Left colon (tissue), 2 donors: ENCODE measurements at regions not wholly inside any gene's neighbourhood (a gene's known extent, or its start where the extent isn't known, plus 50 kb on each side); places are given as distances from the start of the nearest gene placed in this dataset.
A peak's percentile ranks its signal among the peaks of the same experiment; 100 is the strongest.
"Not testable (repeated sequence)": the region's sequence is repeated elsewhere in the genome, so short reads cannot be mapped to it uniquely, and the experiment has no call there.

Experiments
- ATAC-seq: fragments of 200-7000 bp; cut with Tn5 transposase; one replicate; pipeline ENCODE4 v1.9.1; 2020; ENCODE audit warnings: mild to moderate bottlenecking, moderate library complexity
- DNase-seq, 2 donors: peaks; one replicate each; pipeline ENCODE4 v3.0.0-alpha.2; 2020
- intact Hi-C, 2 donors: fragments of 100-400 bp; cut with DNase I in 1 of 2; cut with micrococcal nuclease in 1 of 2; formaldehyde crosslinking; loops; one replicate each; pipeline versions ENCODE4 v1.11.2 to v1.14.0; 2022; cut with DNase I, micrococcal nuclease
- donor health status: DM: no; HTN: no; CAD: no.
- donor health status: DM: yes; HTN: yes; CAD: no.

GRCh38 chr12:47333271-47333858, 253.6 kb upstream of the AMIGO2 start:
- intact Hi-C loops, result not testable (repeated sequence)

DNA sequence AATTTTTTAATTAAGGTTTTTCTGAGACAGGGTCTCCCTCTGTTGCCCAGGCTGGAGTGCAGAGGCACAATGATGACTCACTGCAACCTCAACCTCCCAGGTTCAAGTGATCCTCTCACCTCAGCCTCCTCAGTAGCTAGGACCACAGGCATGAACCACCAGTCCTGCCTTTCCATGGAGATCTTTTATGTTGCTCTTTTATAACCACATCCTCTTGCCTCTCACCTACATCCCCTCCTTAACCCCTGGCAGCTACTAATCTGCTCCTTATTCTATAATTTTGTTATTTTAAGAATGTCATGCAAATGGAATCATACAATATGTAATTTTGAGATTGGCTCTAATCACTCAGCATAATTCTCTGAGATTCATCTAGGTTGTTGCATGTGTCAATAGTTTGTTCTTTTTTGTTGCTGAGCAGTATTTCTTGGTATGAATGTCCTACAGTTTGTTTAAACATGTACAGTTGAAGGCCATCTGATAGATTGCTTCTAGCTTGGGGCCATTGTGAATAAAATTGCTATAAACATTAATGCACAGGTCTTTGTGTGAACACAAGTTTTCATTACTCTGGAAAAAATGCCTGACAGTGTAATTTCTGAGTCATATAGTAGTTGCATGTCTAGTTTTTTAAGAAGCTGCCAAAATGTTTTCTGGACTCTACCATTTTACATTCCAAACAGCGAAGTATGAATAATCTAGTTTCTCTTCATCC, 249.2 kb upstream of the AMIGO2 start:
- intact Hi-C loops, result no loop called here
- DNase-seq (no peak), ATAC-seq (no peak)

More at GRCh38 chr12:47333271-47333858, 253.6 kb upstream of the AMIGO2 start:
- not testable (repeated sequence) for DNase-seq, ATAC-seq

- DNase-seq (no peak), ATAC-seq (no peak)
- intact Hi-C loops, result no loop called here
Measured at GRCh38 chr12:47326190-47326589, 246.4 kb upstream of the AMIGO2 start.

- intact Hi-C loops, result no loop called here
- DNase-seq, result no peak
- no peak for ATAC-seq
Measured at GRCh38 chr12:47323802-47324201, 244.0 kb upstream of the AMIGO2 start.

GRCh38 chr12:47321436-47321835, 241.7 kb upstream of the AMIGO2 start:
- DNase-seq (no peak), ATAC-seq (no peak)
- intact Hi-C loops, result no loop called here

DNA sequence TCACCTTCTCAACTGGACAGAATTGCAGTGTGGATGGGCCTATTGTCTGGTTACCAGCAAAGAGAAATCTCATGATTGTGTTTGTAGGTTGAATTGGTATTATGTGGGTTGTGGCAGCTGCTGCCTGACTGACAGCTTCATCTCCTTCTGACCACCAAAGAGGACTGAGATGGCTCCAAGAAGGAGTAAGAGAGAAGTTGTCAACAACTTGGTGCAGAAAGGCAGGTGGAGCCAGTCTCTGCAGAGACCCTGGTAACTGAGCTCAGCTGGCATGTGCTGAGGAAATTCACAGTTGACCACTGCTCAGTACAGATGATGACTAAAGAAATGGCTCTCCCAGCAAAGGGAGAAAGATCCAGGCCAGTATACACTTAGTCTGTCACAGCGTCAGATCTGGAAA, 240.0 kb upstream of the AMIGO2 start:
- intact Hi-C loops, result no loop called here
- ATAC-seq (no peak), DNase-seq (no peak)

GRCh38 chr12:47318963-47319362, 239.2 kb upstream of the AMIGO2 start:
- DNase-seq, result no peak
- intact Hi-C loops, result no loop called here
- no peak for ATAC-seq

- no peak for DNase-seq
Measured at GRCh38 chr12:47317175-47317915, 237.6 kb upstream of the AMIGO2 start.

DNA sequence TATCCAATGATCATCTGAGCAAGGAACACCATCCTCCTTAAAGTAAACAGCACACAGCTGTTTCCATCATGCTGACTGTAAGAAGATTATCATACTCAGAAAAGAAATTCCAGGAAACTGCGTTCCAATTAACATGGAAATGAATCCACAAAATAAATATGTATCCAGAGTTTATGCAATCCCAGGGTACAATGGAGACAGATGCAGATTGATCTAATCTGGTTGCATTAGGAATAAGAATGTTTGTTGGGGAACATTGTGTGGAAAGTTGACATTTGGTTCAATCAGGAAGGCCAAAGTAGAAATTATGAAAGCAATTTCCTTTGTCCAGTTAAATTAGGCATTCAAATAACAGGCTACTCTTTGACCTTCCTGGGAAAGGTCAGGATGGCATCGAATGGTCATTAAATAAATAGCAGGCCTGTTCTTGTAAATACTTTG, 236.9 kb upstream of the AMIGO2 start:
- intact Hi-C loops, result no loop called here
- DNase-seq, result no peak
- no peak for ATAC-seq

More at GRCh38 chr12:47317175-47317915, 237.6 kb upstream of the AMIGO2 start:
- ATAC-seq, result no peak
- intact Hi-C loops, result no loop called here

- ATAC-seq, result no peak
- intact Hi-C loops, result no loop called here
- DNase-seq, result no peak
Measured at GRCh38 chr12:47314996-47315395, 235.2 kb upstream of the AMIGO2 start.

DNA sequence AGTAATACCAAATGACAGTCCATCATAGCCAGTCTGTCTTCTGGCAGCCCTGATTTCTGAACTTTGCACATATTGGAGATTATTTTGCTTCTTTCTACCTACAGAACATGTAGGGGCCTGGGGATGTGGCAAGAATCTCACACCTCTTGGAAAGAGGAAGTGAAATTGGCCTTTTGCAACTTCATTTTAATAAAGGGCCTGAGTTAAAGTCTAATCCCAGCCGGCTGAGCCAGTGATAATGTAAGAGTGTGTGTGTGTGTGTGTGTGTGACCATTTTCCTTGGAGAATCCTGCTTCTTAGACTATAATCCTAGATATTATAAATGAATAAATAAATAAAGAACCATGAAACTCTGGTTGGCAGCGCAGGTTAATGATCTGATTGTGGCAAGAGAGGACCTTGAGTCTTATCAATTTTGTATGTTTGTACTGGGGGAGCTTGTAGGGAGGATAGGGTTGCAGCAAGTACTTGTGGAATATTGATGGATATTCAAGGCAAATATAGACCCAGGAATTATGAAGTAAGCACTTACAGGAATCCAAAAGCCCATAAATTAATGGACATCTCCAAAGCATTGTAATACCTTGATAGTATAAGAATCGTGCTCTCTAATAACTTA, 233.2 kb upstream of the AMIGO2 start:
- intact Hi-C loops, result no loop called here
- DNase-seq (no peak), ATAC-seq (no peak)

- ATAC-seq (no peak), DNase-seq (no peak)
- intact Hi-C loops, result no loop called here
Measured at GRCh38 chr12:47312147-47312546, 232.4 kb upstream of the AMIGO2 start.

GRCh38 chr12:47311568-47311967, 231.8 kb upstream of the AMIGO2 start:
- ATAC-seq, result no peak
- intact Hi-C loops, result no loop called here
- no peak for DNase-seq

GRCh38 chr12:47311010-47311409, 231.3 kb upstream of the AMIGO2 start:
- ATAC-seq (no peak), DNase-seq (no peak)
- intact Hi-C loops, result no loop called here

DNA sequence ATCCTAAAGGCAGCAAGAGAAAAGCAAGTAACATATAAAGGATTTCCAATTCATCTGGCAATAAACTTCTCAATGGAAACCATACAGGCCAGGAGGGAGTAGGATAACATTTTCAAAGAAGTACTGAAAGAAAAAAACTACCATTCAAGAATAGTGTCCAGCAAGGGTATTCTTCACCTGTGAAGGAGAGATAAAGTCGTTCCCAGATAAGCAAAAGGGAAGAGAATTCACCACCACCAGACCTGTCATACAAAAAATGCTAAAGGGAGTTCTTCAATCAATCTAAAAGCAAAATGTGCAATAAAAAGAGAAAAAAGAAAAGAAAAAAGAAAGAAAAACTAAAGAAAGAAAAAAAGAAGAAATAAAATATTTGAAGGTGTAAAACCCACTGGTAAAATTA, 228.9 kb upstream of the AMIGO2 start:
- ATAC-seq (no peak), DNase-seq (no peak)
- intact Hi-C loops, result no loop called here

DNA sequence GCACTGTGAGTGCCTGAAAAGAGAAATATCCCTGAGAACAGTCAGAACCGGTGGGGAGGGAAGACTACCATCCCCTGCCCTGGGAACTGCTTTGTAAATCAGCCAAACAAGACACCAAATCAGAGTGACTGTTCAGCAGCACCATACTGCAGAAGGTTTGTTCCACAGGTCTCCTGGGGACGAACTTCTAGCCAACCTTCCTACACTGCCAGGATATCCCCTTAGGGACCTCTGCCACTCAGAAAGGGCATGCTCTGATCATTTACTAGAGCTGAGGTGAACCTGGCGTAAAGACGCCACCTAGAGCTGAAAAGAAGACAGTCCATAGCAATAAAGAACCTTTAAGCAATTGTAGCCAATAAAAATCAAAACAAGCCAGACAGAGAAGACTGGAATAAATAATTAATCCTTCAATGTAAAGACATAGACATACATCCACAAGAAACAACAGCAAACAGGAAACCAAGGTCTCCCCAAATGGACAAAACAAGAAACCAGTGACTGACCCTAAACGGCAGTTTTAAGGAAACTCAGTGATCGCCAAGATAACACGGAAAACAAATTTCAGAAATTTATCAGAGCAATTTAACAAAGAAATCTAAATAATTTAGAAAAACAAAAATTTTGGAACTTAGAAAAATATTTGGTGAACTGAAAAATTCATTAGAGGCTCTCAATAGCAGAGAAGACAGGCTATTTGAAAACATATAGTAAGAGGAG, 228.1 kb upstream of the AMIGO2 start:
- intact Hi-C loops, result no loop called here
- ATAC-seq (peak; percentile 93), DNase-seq (peak; percentile 34 to 43)

DNA sequence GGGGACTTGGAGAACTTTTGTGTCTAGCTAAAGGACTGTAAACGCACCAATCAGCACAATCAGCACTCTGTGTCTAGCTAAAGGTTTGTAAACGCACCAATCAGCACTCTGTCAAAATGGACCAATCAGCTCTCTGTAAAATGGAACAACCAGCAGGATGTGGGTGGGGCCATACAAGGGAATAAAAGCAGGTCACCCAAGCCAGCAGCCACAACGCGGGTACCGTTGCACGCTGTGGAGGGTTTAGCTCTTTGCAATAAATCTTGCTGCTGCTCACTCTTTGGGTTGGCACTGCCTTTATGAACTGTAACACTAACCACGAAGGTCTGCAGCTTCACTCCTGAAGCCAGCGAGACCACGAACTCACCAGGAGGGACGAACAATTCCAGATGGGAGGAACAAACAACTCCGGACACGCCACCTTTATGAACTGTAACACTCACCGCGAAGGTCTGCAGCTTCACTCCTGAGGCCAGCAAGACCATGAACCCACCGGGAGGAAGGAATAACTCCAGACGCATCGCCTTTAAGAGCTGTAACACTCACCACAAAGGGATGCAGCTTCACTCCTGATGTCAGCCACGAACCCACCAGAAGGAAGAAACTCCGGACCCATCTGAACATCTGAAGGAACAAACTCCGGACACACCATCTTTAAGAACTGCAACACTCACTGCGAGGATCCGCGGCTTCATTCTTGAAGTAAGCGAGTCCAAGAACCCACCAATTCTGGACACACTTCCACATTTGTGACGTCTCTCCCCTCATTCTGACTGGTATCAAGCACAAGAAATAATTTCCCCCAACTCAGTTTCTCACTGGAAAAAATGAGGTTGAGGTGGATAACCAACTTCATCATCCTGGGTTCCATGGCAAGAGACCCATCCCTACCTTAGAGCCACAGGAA, 227.3 kb upstream of the AMIGO2 start:
- ATAC-seq, intact Hi-C loops: not testable (repeated sequence)
- DNase-seq, result peak in 1 of 2 donors; percentile 20

- DNase-seq, result no peak
- intact Hi-C loops, result no loop called here
- ATAC-seq, result no peak
Measured at GRCh38 chr12:47306130-47306529, 226.4 kb upstream of the AMIGO2 start.
